ENCODE measurements at regions not wholly inside any gene's neighbourhood (a gene's known extent, or its start where the extent isn't known, plus 50 kb on each side); places are given as distances from the start of the nearest gene placed in this dataset.
A peak's percentile ranks its signal among the peaks of the same experiment; 100 is the strongest.

GRCh38 chr14:82704218-82704617, 1170.6 kb upstream of the SEL1L start:
- TF ChIP-seq MAFK (IDR thresholded peaks at IDR 0.05; ENCODE audit: partially characterized antibody) (no peak), TFCP2L1 (CRISPR knock-in tag; IDR thresholded peaks at IDR 0.05) (no peak), ZC3H11A (IDR thresholded peaks at IDR 0.05) (no peak), HES2 (IDR thresholded peaks at IDR 0.05) (no peak), CBX8 (IDR thresholded peaks at IDR 0.05) (no peak), FOSL2 (IDR thresholded peaks at IDR 0.05) (no peak), FOSL2 (CRISPR knock-in tag; IDR thresholded peaks at IDR 0.05) (no peak), KDM1A (IDR thresholded peaks at IDR 0.05; ENCODE audit: low read depth) (no peak), CBX2 (IDR thresholded peaks at IDR 0.05; ENCODE audit: borderline replicate concordance, low read depth) (no peak), HDAC2 (IDR thresholded peaks at IDR 0.05) (no peak), HEYL (CRISPR knock-in tag; IDR thresholded peaks at IDR 0.05) (no peak), SMC3 (IDR thresholded peaks at IDR 0.05) (no peak), HMGXB4 (CRISPR knock-in tag; IDR thresholded peaks at IDR 0.05; ENCODE audit: borderline replicate concordance) (no peak), ZFP36 (IDR thresholded peaks at IDR 0.05; ENCODE audit: borderline replicate concordance, partially characterized antibody) (no peak), ZNF302 (CRISPR knock-in tag; IDR thresholded peaks at IDR 0.05) (no peak), RCOR1 (IDR thresholded peaks at IDR 0.05; ENCODE audit: low read depth, low read length) (no peak), PHF8 (IDR thresholded peaks at IDR 0.05; ENCODE audit: borderline replicate concordance, low read depth) (no peak), RAD21 (conservative IDR thresholded peaks at IDR 0.05 in 1 of 2, IDR thresholded peaks at IDR 0.05 in 1 of 2) (no peak), HOXA7 (CRISPR knock-in tag; IDR thresholded peaks at IDR 0.05) (no peak), ZSCAN20 (CRISPR knock-in tag; IDR thresholded peaks at IDR 0.05) (no peak)
- POLR2A ChIA-PET = no interaction called here
- Histone ChIP-seq H3K27ac (no peak overlapping the region), H3K4me3 (no peak overlapping the region), H3K4me2 (no peak overlapping the region), H3K9me3 (0 out of 3 replicates have a peak, but pooled peaks cover 2% of the 10 kb centered on the region), H3K4me1 (no peaks in the 10 kb centered on the region)
- CTCF ChIA-PET = no interaction called here
- under 1% methylated on average over 4 of the region's 4 CpGs for WGBS (ENCODE audit: missing lambda C conversion rate)
- DNase-seq (ENCODE audit: low read depth in 1 of 2, low spot score in 1 of 2) = no peak
- ATAC-seq = no peak
- FAIRE-seq = no peak

- DNase-seq (ENCODE audit: low read depth in 1 of 2, low spot score in 1 of 2) (peak; percentile 13 to 58), FAIRE-seq (no peak), ATAC-seq (peak in 1 of 2 experiments; percentile 70; a peak in 3 of 6 replicates)
- H3K4me1 ChIP-seq = no peaks in the 10 kb centered on the region
- 0 out of 3 replicates have a peak, but pooled peaks cover 2% of the 10 kb centered on the region for H3K9me3 ChIP-seq
- H3K4me3 ChIP-seq = no peak overlapping the region
- ChIA-PET CTCF (interaction anchor here (0.7 to 1.1 kb wide), 2 partner anchors 10 to 38 kb away, joined by 3 to 4 read pairs; no protein-coding TSS in a partner anchor), POLR2A (no interaction called here)
- H3K27ac ChIP-seq = no peak overlapping the region
- TF ChIP-seq MAX (IDR thresholded peaks at IDR 0.05) (no peak), HOXB5 (CRISPR knock-in tag; IDR thresholded peaks at IDR 0.05) (no peak), PHF8 (IDR thresholded peaks at IDR 0.05; ENCODE audit: borderline replicate concordance, low read depth) (no peak), CTCF (IDR thresholded peaks at IDR 0.05) (peak; percentile 42; the same call in 2 of the 3 replicates), RAD21 (conservative IDR thresholded peaks at IDR 0.05 in 1 of 2, IDR thresholded peaks at IDR 0.05 in 1 of 2) (peak; percentile 52 to 63), EP300 (IDR thresholded peaks at IDR 0.05) (no peak), HOXB13 (CRISPR knock-in tag; IDR thresholded peaks at IDR 0.05; ENCODE audit: low read depth) (no peak), POLR2AphosphoS2 (conservative IDR thresholded peaks at IDR 0.05; ENCODE audit: low read length) (no peak), HDAC2 (IDR thresholded peaks at IDR 0.05) (no peak), RFX5 (IDR thresholded peaks at IDR 0.05) (no peak), EHF (CRISPR knock-in tag; IDR thresholded peaks at IDR 0.05) (no peak), JUNB (IDR thresholded peaks at IDR 0.05) (no peak)
- WGBS (ENCODE audit: missing lambda C conversion rate) = 32% methylated on average over 4 of the region's 4 CpGs
- no peak overlapping the region for H3K4me2 ChIP-seq
Measured at GRCh38 chr14:82710267-82710841, 1176.7 kb upstream of the SEL1L start.
